22Rv1 (cell line): ENCODE measurements at regions not wholly inside any gene's neighbourhood (a gene's known extent, or its start where the extent isn't known, plus 50 kb on each side); places are given as distances from the start of the nearest gene placed in this dataset.

Experiments
- CTCF ChIP-seq: fragments of 450-650 bp; IDR thresholded peaks from 2 replicates; pipeline ENCODE4 v1.5.1; 2017; ENCODE audit warnings: mild to moderate bottlenecking
- ZFX ChIP-seq: fragments of 450-650 bp; IDR thresholded peaks from 2 replicates; pipeline ENCODE4 v1.6.1; 2017; ENCODE audit warnings: antibody characterized with exemption, borderline replicate concordance

GRCh38 chr2:8334866-8335325 lies 347.0 kb upstream of the ID2 start:
- TF ChIP-seq CTCF, result no peak
- TF ChIP-seq ZFX, result no peak
